Osteocyte (in vitro differentiated cells): ENCODE measurements at regions not wholly inside any gene's neighbourhood (a gene's known extent, or its start where the extent isn't known, plus 50 kb on each side); places are given as distances from the start of the nearest gene placed in this dataset.
"Not testable (repeated sequence)": the region's sequence is repeated elsewhere in the genome, so short reads cannot be mapped to it uniquely, and the experiment has no call there.

Experiments used
- DNase-seq: peaks from one replicate; pipeline ENCODE4 v3.0.0; 2021; ENCODE audit warnings: mixed read lengths; ENCODE audit not compliant: unreplicated experiment; ENCODE audit errors: extremely low spot score
- H3K27ac Mint-ChIP-seq: one replicate; pipeline ENCODE4 v1.8.0; 2021; ENCODE audit warnings: mild to moderate bottlenecking, mixed read lengths; ENCODE audit not compliant: unreplicated experiment
- H3K27me3 Mint-ChIP-seq: one replicate; pipeline ENCODE4 v1.8.0; 2021; ENCODE audit warnings: mixed read lengths; ENCODE audit not compliant: unreplicated experiment
- H3K36me3 Mint-ChIP-seq: one replicate; pipeline ENCODE4 v1.8.0; 2021; ENCODE audit warnings: mixed read lengths; ENCODE audit not compliant: unreplicated experiment
- H3K4me1 Mint-ChIP-seq: one replicate; pipeline ENCODE4 v1.8.0; 2021; ENCODE audit warnings: mixed read lengths; ENCODE audit not compliant: unreplicated experiment
- H3K4me3 Mint-ChIP-seq: one replicate; pipeline ENCODE4 v1.8.0; 2021; ENCODE audit warnings: mild to moderate bottlenecking, moderate library complexity, mixed read lengths; ENCODE audit not compliant: unreplicated experiment
- H3K9me3 Mint-ChIP-seq: one replicate; pipeline ENCODE4 v1.8.0; 2021; ENCODE audit warnings: mixed read lengths; ENCODE audit not compliant: unreplicated experiment
- CTCF ChIP-seq: fragments of 200-600 bp; sonication (generic); IDR thresholded peaks from 2 replicates; pipeline ENCODE4 v1.5.0; 2021; ENCODE audit warnings: antibody characterized with exemption, mild to moderate bottlenecking, moderate library complexity

- H3K4me1 Mint-ChIP-seq: peaks cover 16% of the 10 kb centered on the region
- DNase-seq: no peak
Observed at GRCh38 chrX:22855693-22856092, 144.1 kb upstream of the DDX53 start.

GRCh38 chrX:22859642-22860041 is 140.1 kb upstream of the DDX53 start:
- no peak for TF ChIP-seq CTCF
- H3K4me3 Mint-ChIP-seq: no peak overlapping the region
- no peaks in the 10 kb centered on the region for H3K9me3 Mint-ChIP-seq
- H3K27ac Mint-ChIP-seq: no peak overlapping the region
- peaks cover 6% of the 10 kb centered on the region for H3K27me3 Mint-ChIP-seq
- H3K4me1 Mint-ChIP-seq: peaks cover 13% of the 10 kb centered on the region
- H3K36me3 Mint-ChIP-seq: no peaks in the 10 kb centered on the region
- DNase-seq: no peak

More at GRCh38 chrX:22855693-22856092, 144.1 kb upstream of the DDX53 start:
- Mint-ChIP-seq H3K9me3 (no peaks in the 10 kb centered on the region), H3K4me3 (no peak overlapping the region), H3K36me3 (no peaks in the 10 kb centered on the region), H3K27me3 (no peaks in the 10 kb centered on the region), H3K27ac (no peak overlapping the region)
- no peak for TF ChIP-seq CTCF

GRCh38 chrX:22866801-22867200 is 133.0 kb upstream of the DDX53 start:
- not testable (repeated sequence) for H3K4me1 Mint-ChIP-seq, H3K36me3 Mint-ChIP-seq, H3K27ac Mint-ChIP-seq, H3K27me3 Mint-ChIP-seq, DNase-seq, H3K4me3 Mint-ChIP-seq
- peaks cover 24% of the 10 kb centered on the region for H3K9me3 Mint-ChIP-seq

GRCh38 chrX:22882543-22882942 is 117.2 kb upstream of the DDX53 start:
- H3K4me3 Mint-ChIP-seq: no peak overlapping the region
- peaks cover 7% of the 10 kb centered on the region for H3K27me3 Mint-ChIP-seq
- no peak overlapping the region for H3K27ac Mint-ChIP-seq

GRCh38 chrX:22889819-22890218 is 109.9 kb upstream of the DDX53 start:
- DNase-seq: no peak
- Mint-ChIP-seq H3K27me3 (no peaks in the 10 kb centered on the region), H3K36me3 (no peaks in the 10 kb centered on the region), H3K27ac (no peak overlapping the region), H3K9me3 (no peaks in the 10 kb centered on the region), H3K4me1 (no peaks in the 10 kb centered on the region), H3K4me3 (no peak overlapping the region)
- TF ChIP-seq CTCF: no peak

More at GRCh38 chrX:22882543-22882942, 117.2 kb upstream of the DDX53 start:
- Mint-ChIP-seq H3K4me1 (no peaks in the 10 kb centered on the region), H3K36me3 (no peaks in the 10 kb centered on the region), H3K9me3 (no peaks in the 10 kb centered on the region)
- DNase-seq: no peak
- TF ChIP-seq CTCF: no peak

- H3K4me3 Mint-ChIP-seq: no peak overlapping the region
- no peak for DNase-seq
- H3K27me3 Mint-ChIP-seq: peaks cover 7% of the 10 kb centered on the region
- no peaks in the 10 kb centered on the region for H3K4me1 Mint-ChIP-seq
- no peak overlapping the region for H3K27ac Mint-ChIP-seq
- H3K9me3 Mint-ChIP-seq: no peaks in the 10 kb centered on the region
- TF ChIP-seq CTCF: no peak
- H3K36me3 Mint-ChIP-seq: no peaks in the 10 kb centered on the region
Observed at GRCh38 chrX:22912616-22913015, 87.1 kb upstream of the DDX53 start.
